Stimulated activated CD8-positive, alpha-beta memory T cell treated with anti-CD3 and anti-CD28 coated beads, Interleukin-4, amount 100 ng/mL, for 48 hours (primary cell): ENCODE measurements at regions not wholly inside any gene's neighbourhood (a gene's known extent, or its start where the extent isn't known, plus 50 kb on each side); places are given as distances from the start of the nearest gene placed in this dataset.
"Not testable (repeated sequence)": the region's sequence is repeated elsewhere in the genome, so short reads cannot be mapped to it uniquely, and the experiment has no call there.

ENCODE experiments used
- DNase-seq: peaks from one replicate; pipeline ENCODE4 v3.0.0-alpha.2; 2020

GRCh38 chr11:33970984-33971466, 79.1 kb upstream of the LMO2 start:
- DNase-seq = peak; percentile 25

GRCh38 chr11:33967451-33967850, 75.6 kb upstream of the LMO2 start:
- no peak for DNase-seq

DNA sequence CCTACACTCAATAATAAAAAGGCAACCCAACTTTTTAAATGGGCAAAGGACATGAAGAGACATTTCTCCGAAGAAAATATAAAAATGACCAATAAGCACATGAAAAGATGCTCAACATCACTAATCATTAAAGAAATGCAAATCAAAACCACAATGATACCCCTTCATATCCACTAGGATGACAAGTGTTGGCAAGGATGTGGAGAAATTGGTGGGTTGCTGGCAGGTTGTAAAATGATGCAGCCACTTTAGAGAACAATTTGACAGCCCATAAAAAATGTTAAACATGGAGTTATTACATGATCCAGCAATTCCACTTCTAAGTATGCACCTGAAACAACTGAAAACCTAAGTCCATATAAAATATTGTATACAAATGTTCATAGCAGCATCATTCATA, 73.2 kb upstream of the LMO2 start:
- DNase-seq = no peak

GRCh38 chr11:33959855-33960400, 68.1 kb upstream of the LMO2 start:
- DNase-seq = no peak

DNA sequence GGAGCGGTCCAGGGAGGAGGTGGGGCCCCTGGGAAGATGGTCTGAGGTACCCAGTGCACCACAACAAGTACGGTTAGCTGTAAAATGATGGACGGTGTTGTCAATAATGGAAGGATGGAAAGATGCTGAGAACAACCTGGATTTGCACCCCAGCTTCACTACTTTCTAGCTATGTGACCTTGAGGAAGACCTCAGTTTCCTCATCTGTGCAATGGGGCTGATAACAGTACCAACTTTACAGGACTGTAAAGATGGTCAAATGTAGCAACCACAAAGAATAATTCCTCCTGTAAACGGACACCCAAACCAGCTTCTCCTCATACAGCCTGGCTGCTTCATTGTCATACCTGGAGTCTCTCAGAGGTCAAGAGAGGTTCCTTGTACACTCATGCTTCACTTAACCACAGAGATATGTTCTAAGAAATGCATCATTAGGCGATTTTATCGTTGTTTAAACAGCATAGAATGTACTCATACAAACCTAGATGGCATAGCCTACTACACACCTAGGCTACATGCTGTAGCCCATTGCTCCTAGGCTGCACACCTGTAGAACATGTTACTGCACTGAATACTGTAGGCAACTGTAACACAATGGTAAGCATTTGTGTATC, 65.5 kb upstream of the LMO2 start:
- no peak for DNase-seq

DNA sequence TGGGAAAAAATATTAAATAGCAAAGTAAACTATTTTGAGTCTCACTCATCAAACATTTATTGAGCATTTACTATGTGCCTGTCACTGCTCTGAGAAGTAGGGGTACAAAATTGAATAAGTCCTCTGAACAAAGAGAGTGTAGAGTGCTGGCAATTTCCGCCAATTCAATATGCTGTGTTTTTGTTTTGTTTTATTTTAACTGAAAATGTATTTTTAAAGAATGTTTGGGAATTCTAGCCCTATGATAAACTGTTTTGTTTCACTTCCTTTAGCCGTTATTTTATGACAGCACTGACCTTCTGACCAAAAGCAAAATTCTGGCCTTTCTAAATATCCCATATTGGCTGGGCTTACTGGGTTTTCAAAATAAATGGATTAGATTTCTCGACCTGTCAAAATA, 64.7 kb upstream of the LMO2 start:
- DNase-seq = no peak

- DNase-seq = no peak
Observed at GRCh38 chr11:33953289-33953688, 61.4 kb upstream of the LMO2 start.

- DNase-seq = no peak
Observed at GRCh38 chr11:33952805-33953204, 60.9 kb upstream of the LMO2 start.

DNA sequence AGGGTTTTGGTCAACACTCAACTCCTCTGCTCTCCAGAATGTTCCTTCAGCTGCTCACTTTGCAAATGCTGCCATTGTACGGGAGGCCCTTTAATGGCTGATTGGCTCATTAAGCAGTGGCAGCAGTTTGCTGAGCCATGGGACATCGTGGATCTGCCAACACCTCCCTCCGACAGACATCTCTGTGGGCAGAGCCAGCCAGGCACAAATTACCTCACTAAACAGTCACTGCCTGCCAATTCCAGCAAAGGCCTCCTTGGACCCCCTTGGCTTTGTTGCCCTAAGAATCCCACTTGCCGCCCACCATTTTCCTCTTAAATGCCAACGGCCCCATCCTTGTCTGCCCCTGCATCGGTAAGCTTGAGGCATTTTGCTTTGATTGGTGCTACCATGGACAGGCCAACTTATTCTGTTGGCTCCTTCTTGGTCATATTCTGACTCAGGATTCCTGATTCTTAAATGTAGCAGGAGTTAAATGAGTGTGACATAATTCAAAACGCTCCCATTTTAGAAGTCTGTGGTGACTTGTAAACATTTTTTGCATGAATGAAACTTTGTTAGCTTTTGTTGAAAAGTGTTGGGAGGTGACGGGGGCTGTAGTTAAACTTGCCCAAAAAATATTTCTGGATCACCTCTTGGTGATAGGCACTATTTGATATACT, 57.5 kb upstream of the LMO2 start:
- no peak for DNase-seq

DNA sequence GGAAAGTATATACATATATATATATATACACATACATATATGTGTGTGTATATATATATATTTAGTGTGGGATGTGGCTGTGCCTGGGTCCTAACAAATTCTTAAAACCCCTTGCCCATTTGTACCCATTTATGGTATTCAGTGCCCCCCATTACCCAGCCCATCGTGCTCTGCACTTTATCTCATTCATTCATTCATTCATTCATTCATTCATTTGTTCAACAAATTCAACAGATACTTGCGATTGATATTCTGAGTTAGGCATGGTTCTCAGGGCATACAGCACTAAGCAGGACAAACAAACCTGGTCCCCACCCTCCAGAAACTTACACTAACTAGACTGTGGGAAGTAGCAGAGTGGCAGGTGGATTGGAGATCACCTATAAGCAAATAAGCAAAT, 56.6 kb upstream of the LMO2 start:
- no peak for DNase-seq

DNA sequence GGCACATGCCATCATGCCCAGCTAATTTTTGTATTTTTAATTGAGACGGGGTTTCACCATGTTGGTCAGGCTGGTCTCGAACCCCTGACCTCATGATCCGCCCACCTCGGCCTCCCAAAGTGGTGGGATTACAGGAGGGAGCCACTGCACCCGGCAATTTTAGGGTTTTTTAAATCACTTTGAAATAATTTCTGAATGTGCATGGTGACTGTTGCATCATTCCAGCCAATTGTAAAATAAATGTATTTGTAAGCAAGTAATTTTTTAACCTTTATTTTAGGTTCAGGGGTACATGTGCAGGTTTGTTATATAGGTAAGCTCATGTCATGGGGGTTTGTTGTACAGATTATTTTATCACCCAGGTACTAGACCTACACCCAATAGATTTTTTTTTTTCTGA, 56.0 kb upstream of the LMO2 start:
- not testable (repeated sequence) for DNase-seq

DNA sequence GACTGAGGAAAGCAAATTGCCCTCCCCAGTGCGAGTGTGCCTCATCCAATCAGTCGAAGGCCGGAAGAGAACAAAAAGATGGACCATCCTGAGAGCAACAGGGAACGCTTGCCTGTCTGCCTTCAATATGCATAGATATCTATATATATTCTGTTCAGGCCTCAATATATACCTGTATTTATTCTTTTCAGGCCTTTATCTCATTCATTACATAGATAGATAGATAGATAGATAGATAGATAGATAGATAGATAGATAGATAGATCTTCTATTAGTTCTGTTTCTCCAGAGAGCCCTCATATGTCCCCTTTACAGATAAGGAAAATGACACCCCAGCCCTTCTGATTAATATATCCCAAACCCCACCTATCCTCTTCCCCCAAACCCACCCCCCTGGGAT, 55.1 kb upstream of the LMO2 start:
- no peak for DNase-seq

DNA sequence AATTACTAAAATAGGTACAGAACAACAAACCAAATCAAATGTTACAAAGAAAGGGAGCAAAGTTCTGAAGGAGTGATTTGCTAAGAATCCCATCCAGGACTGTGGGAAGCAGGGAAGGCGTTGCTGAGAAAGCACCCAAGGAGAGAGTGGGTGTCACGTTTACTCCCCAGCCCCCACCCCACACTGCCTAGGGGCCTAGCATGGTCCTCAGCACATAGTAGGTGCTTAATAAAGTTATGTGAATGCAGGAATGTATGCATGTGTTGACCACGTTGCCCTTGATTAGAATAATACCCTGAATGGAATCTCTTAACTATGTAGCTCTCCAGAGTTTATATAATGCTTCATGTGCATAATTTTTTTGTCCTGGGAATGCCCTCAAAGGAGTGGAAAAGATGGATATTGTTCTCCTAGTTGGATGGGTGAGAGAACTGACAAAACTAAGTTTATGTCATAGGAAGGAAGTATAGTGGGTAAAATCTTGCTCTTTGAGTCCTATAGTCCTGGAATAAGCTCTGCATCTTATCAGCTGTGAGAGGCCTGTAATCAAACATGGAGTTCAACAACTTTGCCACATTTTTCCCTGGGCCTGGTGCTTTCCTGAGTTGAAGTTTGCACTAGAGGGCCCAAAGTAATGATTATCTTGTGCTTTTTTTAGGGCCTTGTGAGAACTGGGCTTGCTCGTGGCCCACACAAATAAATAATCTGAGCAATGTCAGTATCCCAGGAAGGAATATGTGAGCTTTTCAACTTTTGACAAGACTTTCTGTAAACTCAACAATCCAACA, 53.8 kb upstream of the LMO2 start:
- no peak for DNase-seq

DNA sequence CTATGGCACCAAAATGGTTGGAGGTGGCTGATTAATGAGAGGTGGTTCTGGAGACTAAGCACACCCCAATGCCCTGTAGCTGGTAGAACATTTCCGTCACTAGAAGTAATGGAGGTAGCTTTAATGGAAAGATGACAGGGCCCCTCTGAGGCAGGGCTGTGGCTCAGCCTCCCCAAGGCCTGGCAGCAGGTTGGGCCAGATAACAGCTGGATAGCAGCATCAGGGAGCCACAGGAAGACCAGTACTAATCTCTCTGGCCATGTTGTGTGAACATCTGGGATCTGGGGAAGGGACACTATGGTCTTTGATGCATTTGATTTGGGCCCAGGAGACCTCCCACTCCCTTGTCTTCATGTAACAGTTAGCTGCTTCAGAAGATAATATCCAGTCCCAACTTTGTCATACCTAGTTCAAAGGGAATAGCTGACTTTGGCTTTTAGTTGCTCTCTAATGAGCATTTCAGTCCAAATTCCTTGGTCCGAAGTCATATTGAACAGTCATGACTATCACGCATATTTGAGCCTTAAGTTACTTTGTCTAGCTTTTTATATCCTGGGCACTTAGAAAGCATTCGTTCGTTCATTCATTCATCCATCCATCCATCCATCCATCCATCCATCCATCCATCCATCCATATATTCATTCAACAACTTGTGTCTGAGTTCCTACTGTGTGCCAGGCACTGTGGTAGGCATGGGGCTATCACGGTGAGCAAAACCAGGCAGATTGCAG, 53.0 kb upstream of the LMO2 start:
- no peak for DNase-seq

GRCh38 chr11:33944345-33944692, 52.4 kb upstream of the LMO2 start:
- DNase-seq = no peak

DNA sequence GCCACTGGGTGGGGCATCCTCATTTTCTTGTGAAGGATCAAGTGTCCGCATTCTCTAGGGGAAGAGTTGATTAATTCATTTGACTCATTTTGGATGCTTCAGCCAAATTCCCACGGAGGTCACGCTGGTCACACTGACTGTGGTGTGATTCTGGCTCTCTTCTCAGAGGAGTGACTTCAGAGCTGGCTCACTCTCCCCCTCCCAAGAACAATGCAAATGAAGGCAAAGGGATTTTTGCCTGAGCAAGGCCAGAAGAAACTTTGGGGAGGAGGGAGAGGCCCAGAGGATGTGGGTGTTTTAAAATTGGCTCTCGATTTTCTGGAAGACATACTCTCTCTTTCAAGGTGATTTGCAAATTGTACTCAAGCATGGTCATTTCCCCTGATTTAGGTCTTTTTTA, 51.1 kb upstream of the LMO2 start:
- no peak for DNase-seq

DNA sequence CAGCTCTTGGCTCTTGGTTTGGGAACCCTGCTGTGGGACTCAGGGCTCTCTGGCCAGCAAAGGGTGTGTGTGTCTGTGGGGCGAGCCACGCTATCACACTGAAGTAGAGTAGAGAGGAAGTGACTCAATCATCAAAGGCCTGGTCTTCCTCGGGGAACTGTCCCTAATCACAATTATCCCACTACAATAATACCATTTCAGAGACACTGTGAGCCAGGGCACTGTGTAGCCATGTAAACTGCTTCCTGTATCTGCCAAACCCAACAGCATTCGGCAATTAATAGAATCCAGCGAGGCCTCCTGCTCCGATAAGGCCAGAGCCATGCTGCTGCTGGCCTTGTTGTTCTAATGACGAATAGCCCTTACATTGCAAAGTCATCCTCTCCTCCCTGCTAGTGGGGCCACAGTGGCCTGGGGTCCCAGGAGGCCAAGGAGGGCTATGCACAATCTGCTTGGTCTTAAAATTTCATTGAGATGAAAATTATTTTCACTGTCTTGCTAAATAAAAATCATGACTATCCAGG, 49.8 kb upstream of the LMO2 start:
- DNase-seq = no peak
